22Rv1 (cell line): ENCODE measurements at regions not wholly inside any gene's neighbourhood (a gene's known extent, or its start where the extent isn't known, plus 50 kb on each side); places are given as distances from the start of the nearest gene placed in this dataset.

ENCODE experiments used
- ZFX ChIP-seq: fragments of 450-650 bp; IDR thresholded peaks from 2 replicates; pipeline ENCODE4 v1.6.1; 2017; ENCODE audit warnings: antibody characterized with exemption, borderline replicate concordance
- TF ChIP-seq, protein P1 (sequence below): fragments of 450-650 bp; IDR thresholded peaks from 2 replicates; pipeline ENCODE4 v1.5.1; 2017; ENCODE audit warnings: mild to moderate bottlenecking

DNA sequence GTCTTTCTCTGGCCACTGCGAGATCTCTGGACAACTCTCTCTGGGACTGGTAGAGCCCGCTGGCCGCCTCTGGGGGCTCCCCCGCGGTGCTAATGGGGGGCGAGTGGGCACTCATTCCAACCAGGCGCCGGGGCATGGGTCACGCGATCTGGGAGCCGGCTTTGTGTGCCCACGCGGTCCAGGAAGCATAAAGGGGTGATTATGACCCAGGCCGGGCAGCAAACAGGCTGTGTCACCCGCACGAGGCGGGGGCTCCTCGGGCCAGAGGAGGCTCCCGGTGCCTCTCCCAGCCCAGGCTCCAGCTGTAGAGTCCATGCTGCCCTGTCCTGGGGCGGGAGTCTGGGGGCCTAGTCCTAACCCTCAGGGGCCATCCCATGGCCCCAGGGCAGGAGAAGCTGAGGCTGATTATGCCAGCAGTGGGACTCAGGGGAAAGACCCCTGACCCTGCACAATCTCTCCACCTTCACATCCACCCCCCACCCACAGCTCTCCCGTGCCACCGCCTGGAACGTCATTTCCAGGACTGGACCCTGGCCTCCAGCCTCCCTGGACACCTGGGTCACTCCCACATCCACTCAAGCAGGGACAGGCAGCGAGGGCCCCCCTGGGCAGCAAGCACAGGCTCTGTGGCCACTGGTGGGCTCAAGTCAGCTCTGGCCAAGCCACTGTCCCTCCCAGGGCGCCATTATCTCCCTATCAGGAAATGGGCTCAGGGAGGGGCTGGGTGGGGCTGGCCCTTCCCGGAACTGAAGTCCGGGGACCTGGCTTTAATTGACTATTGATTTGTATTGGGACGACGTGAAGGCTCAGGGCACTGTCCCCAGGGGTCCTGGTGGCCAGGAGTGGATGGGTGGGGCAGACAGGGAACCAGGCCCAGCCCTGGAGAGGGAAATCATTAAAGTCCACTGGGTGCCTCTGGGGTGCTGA, 50.0 kb downstream of the PTPRS start:
- TF ChIP-seq, protein P1, sequence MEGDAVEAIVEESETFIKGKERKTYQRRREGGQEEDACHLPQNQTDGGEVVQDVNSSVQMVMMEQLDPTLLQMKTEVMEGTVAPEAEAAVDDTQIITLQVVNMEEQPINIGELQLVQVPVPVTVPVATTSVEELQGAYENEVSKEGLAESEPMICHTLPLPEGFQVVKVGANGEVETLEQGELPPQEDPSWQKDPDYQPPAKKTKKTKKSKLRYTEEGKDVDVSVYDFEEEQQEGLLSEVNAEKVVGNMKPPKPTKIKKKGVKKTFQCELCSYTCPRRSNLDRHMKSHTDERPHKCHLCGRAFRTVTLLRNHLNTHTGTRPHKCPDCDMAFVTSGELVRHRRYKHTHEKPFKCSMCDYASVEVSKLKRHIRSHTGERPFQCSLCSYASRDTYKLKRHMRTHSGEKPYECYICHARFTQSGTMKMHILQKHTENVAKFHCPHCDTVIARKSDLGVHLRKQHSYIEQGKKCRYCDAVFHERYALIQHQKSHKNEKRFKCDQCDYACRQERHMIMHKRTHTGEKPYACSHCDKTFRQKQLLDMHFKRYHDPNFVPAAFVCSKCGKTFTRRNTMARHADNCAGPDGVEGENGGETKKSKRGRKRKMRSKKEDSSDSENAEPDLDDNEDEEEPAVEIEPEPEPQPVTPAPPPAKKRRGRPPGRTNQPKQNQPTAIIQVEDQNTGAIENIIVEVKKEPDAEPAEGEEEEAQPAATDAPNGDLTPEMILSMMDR: no peak
- TF ChIP-seq ZFX: no peak
